Naive thymus-derived CD4-positive, alpha-beta T cell (primary cell): ENCODE measurements at regions not wholly inside any gene's neighbourhood (a gene's known extent, or its start where the extent isn't known, plus 50 kb on each side); places are given as distances from the start of the nearest gene placed in this dataset.

ENCODE experiments used
- ATAC-seq: fragments of 150-1000 bp; cut with Tn5 transposase; 2 replicates; pipeline ENCODE4 v1.10.0; 2021; ENCODE audit warnings: mild to moderate bottlenecking, moderate library complexity
- CTCF ChIA-PET: fragments of 350-600 bp; sonication (Branson Sonifier 250); formaldehyde crosslinking; loops from one replicate; lab custom pipeline; 2021; ENCODE audit warnings: antibody characterized with exemption; lab: Charles Lee
- POLR2A ChIA-PET: fragments of 350-600 bp; sonication (Branson Sonifier 250); formaldehyde crosslinking; loops from one replicate; lab custom pipeline; 2021; ENCODE audit warnings: antibody characterized with exemption, inconsistent platforms; lab: Charles Lee
- DNase-seq, 9 donors: peaks; one replicate each; pipeline versions ENCODE4 v3.0.0 to v3.0.0-alpha.2; 2020 to 2022; ENCODE audit warnings: mixed read lengths in 1 of 9
- H3K27ac ChIP-seq: one replicate; pipeline ENCODE4 v1.7.0; 2013; ENCODE audit warnings: mild to moderate bottlenecking, low read depth, low read length, moderate library complexity
- H3K27me3 ChIP-seq, 2 donors: one replicate each; pipeline ENCODE4 v1.7.0; 2013; ENCODE audit warnings: low read length in 2 of 2, mild to moderate bottlenecking in 2 of 2, moderate library complexity in 2 of 2; ENCODE audit not compliant: control insufficient read depth in 2 of 2, insufficient read depth in 2 of 2
- H3K36me3 ChIP-seq, 3 experiments: 1 replicate in 2 of 3; 2 replicates in 1 of 3; pipeline ENCODE4 v1.7.0; 2013; ENCODE audit warnings: low read length in 3 of 3, mild to moderate bottlenecking in 3 of 3, moderate library complexity in 1 of 3; ENCODE audit not compliant: insufficient read depth in 3 of 3, control insufficient read depth in 2 of 3
- H3K4me1 ChIP-seq, 2 donors: one replicate each; pipeline ENCODE4 v1.7.0; 2013; ENCODE audit warnings: low read length in 2 of 2, mild to moderate bottlenecking in 2 of 2, moderate library complexity in 1 of 2; ENCODE audit not compliant: control insufficient read depth in 2 of 2, insufficient read depth in 2 of 2
- H3K4me3 ChIP-seq: 2 replicates; pipeline ENCODE4 v1.7.0; 2013; ENCODE audit warnings: mild to moderate bottlenecking, low read length
- H3K9me3 ChIP-seq, 3 experiments: 1 replicate in 2 of 3; 2 replicates in 1 of 3; pipeline ENCODE4 v1.7.0; 2013; ENCODE audit warnings: low read length in 3 of 3; ENCODE audit not compliant: control insufficient read depth in 2 of 3
- H3K27ac Mint-ChIP-seq, 9 donors: one replicate each; pipeline ENCODE4 v1.8.0; 2020 to 2022; ENCODE audit warnings: mixed read lengths in 9 of 9, mild to moderate bottlenecking in 8 of 9, moderate library complexity in 5 of 9, inconsistent platforms in 2 of 9
- H3K27me3 Mint-ChIP-seq, 5 donors: one replicate each; pipeline ENCODE4 v1.8.0; 2021 to 2022; ENCODE audit warnings: mixed read lengths in 5 of 5, mild to moderate bottlenecking in 1 of 5
- H3K36me3 Mint-ChIP-seq, 5 donors: one replicate each; pipeline ENCODE4 v1.8.0; 2020 to 2022; ENCODE audit warnings: mixed read lengths in 5 of 5, mild to moderate bottlenecking in 3 of 5, inconsistent platforms in 1 of 5
- H3K4me1 Mint-ChIP-seq, 7 donors: one replicate each; pipeline ENCODE4 v1.8.0; 2020 to 2022; ENCODE audit warnings: mixed read lengths in 7 of 7, mild to moderate bottlenecking in 3 of 7, inconsistent platforms in 1 of 7
- H3K4me3 Mint-ChIP-seq, 10 donors: one replicate each; pipeline ENCODE4 v1.8.0; 2020 to 2022; ENCODE audit warnings: mild to moderate bottlenecking in 10 of 10, mixed read lengths in 10 of 10, moderate library complexity in 6 of 10, inconsistent platforms in 2 of 10
- H3K9me3 Mint-ChIP-seq, 11 donors: one replicate each; pipeline ENCODE4 v1.8.0; 2020 to 2022; ENCODE audit warnings: mixed read lengths in 11 of 11, mild to moderate bottlenecking in 4 of 11, inconsistent platforms in 1 of 11, moderate library complexity in 1 of 11
- intact Hi-C, 2 donors: fragments of 100-400 bp; cut with micrococcal nuclease; formaldehyde crosslinking; loops; one replicate each; pipeline ENCODE4 v1.15.1; 2023

DNA sequence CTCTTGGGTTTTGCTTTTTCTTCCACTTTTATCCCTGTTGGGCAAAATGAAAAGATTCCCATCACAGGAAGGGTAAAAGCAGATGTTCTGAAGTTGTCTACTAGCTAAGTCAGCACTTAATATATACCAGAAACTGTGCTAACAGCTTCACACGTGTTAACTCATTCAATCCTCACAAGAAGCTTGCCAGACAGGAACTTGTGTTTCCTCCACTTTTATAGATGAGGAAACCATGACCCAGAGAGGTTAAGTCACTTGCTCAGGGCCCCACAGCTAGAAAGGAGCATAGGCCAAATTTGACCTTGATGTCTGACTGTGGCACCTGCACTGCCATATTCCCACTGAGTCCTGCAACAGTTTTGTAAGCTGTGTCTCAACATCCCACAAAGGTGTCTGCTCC is 76.8 kb upstream of the EPC2 start:
- Mint-ChIP-seq H3K9me3 (peaks cover 0 to 4% (median 0%) of the 10 kb centered on the region in 11 donors), H3K4me1 (peaks cover 0 to 15% (median 12%) of the 10 kb centered on the region in 7 donors), H3K27me3 (peaks cover 0 to 7% (median 0%) of the 10 kb centered on the region in 5 donors), H3K27ac (no peak overlapping the region), H3K4me3 (no peak overlapping the region), H3K36me3 (no peaks in the 10 kb centered on the region)
- no peaks in the 10 kb centered on the region for H3K36me3 ChIP-seq
- no peaks in the 10 kb centered on the region for H3K27me3 ChIP-seq
- no peak overlapping the region for H3K4me3 ChIP-seq
- H3K9me3 ChIP-seq = no peaks in the 10 kb centered on the region
- intact Hi-C loops = no loop called here
- ATAC-seq = no peak
- ChIA-PET CTCF (no interaction called here), POLR2A (interaction anchor here (0.9 kb wide), 1 partner anchor 15 kb away, joined by 3 read pairs; no protein-coding TSS in a partner anchor)
- H3K27ac ChIP-seq = no peak overlapping the region
- DNase-seq = no peak
- H3K4me1 ChIP-seq = peaks cover 0 to 5% of the 10 kb centered on the region in 2 donors

DNA sequence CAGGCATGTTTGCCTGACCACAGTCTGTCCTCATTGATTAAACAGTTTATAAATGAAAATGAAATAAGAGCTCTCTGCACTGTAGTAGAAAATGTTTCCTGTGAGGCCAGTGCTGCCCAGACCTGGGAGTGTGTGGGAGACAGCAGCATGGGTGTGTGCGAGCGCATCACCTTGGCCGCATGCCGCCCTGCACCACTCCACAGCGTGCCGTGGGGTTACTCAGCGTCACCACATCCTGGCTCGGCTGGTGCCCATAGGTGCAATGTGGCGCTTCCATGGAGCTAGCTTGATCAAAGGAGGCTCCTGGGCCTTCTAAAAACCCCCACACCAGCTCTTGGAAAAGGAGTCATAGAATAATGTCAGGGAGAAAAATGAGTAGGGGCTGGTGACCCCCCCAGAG is 76.0 kb upstream of the EPC2 start:
- Histone ChIP-seq H3K36me3 (no peaks in the 10 kb centered on the region), H3K4me1 (peaks cover 0 to 5% of the 10 kb centered on the region in 2 donors), H3K27me3 (no peaks in the 10 kb centered on the region), H3K9me3 (no peaks in the 10 kb centered on the region), H3K4me3 (no peak overlapping the region), H3K27ac (no peak overlapping the region)
- peaks cover 0 to 15% (median 12%) of the 10 kb centered on the region in 7 donors for H3K4me1 Mint-ChIP-seq
- no peak overlapping the region for H3K4me3 Mint-ChIP-seq
- peak overlapping the region in 1 of 9 donors; percentile 23 for H3K27ac Mint-ChIP-seq
- intact Hi-C loops = no loop called here
- peak in 1 of 9 donors; percentile 13 for DNase-seq
- H3K36me3 Mint-ChIP-seq = no peaks in the 10 kb centered on the region
- peak; percentile 69 for ATAC-seq
- peaks cover 0 to 4% (median 0%) of the 10 kb centered on the region in 11 donors for H3K9me3 Mint-ChIP-seq
- ChIA-PET POLR2A (interaction anchor here (0.9 kb wide), 1 partner anchor 16 kb away, joined by 3 read pairs; no protein-coding TSS in a partner anchor), CTCF (no interaction called here)
- H3K27me3 Mint-ChIP-seq = peaks cover 0 to 2% (median 0%) of the 10 kb centered on the region in 5 donors

DNA sequence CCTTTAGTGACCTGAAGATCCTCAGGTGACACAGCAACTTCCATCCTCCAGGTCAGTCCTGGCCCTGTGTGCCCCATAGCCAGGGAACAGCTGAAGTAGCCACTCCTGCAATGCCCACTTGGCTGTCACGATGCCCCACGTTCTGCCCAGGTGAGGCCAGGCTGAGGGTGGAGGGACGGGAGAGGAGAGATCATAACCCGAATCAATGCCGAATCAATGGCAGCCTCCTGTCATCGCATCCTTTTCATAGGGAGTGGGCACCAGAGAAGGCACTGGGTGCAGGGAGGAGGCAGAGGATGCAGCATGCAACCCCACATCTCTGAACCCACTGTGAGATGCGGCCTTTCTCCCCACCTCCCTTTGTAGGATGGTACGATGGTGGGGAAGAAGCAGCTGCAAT is 75.3 kb upstream of the EPC2 start:
- H3K27ac Mint-ChIP-seq = no peak overlapping the region
- intact Hi-C loops = no loop called here

DNA sequence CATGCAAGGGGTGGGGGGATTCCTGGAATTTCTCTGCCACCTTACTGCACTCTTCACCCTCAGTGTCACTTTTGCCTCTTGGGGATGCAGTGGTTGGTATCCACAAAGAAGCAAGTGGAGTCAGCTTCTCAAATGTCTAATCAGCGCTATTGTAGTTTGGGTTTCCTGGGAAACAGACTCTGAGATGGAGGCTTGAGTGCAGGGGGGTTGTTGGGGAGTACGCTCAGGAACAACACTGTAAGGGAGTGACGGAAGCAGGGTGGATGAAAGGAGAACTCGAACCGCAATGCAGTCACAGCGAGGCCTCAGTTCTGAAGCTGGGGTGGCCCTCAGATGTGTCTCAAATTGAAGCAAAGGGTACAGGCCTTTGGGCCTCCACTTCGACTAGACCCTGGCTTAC is 73.6 kb upstream of the EPC2 start:
- Mint-ChIP-seq H3K4me3 (no peak overlapping the region), H3K4me1 (peaks cover 3 to 21% (median 16%) of the 10 kb centered on the region in 7 donors), H3K9me3 (no peaks in the 10 kb centered on the region), H3K27ac (peak overlapping the region in 1 of 9 donors; percentile 62), H3K27me3 (peaks cover 0 to 2% (median 0%) of the 10 kb centered on the region in 5 donors), H3K36me3 (no peaks in the 10 kb centered on the region)
- intact Hi-C loops = no loop called here
- Histone ChIP-seq H3K27me3 (no peaks in the 10 kb centered on the region), H3K27ac (no peak overlapping the region), H3K4me1 (peaks cover 0 to 5% of the 10 kb centered on the region in 2 donors), H3K36me3 (no peaks in the 10 kb centered on the region), H3K9me3 (no peaks in the 10 kb centered on the region), H3K4me3 (no peak overlapping the region)
- DNase-seq = no peak
- POLR2A ChIA-PET = no interaction called here
- no peak for ATAC-seq
- CTCF ChIA-PET = no interaction called here

More for the DNA sequence above, 75.3 kb upstream of the EPC2 start:
- H3K36me3 Mint-ChIP-seq = no peaks in the 10 kb centered on the region
- no peaks in the 10 kb centered on the region for H3K27me3 Mint-ChIP-seq
- peaks cover 0 to 1% (median 0%) of the 10 kb centered on the region in 11 donors for H3K9me3 Mint-ChIP-seq
- Histone ChIP-seq H3K27me3 (no peaks in the 10 kb centered on the region), H3K4me1 (peaks cover 0 to 5% of the 10 kb centered on the region in 2 donors), H3K36me3 (no peaks in the 10 kb centered on the region), H3K9me3 (no peaks in the 10 kb centered on the region), H3K4me3 (no peak overlapping the region), H3K27ac (no peak overlapping the region)
- peaks cover 0 to 15% (median 12%) of the 10 kb centered on the region in 7 donors for H3K4me1 Mint-ChIP-seq
- ATAC-seq = no peak
- DNase-seq = no peak
- no peak overlapping the region for H3K4me3 Mint-ChIP-seq
- CTCF ChIA-PET = no interaction called here
- POLR2A ChIA-PET = no interaction called here

DNA sequence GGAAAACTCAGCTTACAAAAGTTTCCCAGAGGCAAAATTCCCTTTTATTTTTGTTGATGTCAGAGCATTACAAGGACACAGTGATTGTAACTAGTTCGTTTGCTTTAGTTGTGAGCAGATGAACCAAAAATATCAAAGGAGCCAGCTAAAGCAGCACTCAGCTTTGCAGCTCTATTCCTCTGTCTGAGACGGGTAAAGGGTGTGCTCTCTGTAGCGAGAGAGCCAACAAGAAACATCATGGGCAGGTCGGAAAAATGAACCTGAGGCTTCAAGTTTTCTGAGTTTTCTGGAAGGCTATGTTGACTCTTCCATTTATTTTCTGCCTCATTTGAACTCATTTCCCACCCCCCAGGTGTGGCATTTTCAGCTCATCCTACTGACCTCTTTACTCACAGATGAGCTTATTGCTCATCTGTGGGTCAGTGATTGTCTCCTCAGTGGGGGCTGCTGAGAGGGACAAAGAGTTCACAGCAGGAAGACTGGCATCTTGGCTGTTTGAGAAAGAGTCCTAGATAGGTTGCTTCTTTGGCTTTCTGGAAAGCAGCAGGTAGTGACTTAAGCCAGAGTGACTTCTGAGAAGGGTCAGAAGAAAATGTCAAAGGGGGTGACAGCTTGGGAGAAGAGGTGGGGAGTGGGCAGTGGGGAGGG is 66.6 kb upstream of the EPC2 start:
- peaks cover 0 to 20% (median 6%) of the 10 kb centered on the region in 7 donors for H3K4me1 Mint-ChIP-seq
- H3K27ac Mint-ChIP-seq = no peak overlapping the region
- CTCF ChIA-PET = no interaction called here
- no peak overlapping the region for H3K27ac ChIP-seq
- no peak overlapping the region for H3K4me3 Mint-ChIP-seq
- POLR2A ChIA-PET = no interaction called here
- ATAC-seq (no peak), DNase-seq (no peak)
- no peaks in the 10 kb centered on the region for H3K36me3 ChIP-seq
- H3K27me3 Mint-ChIP-seq = peaks cover 0 to 28% (median 5%) of the 10 kb centered on the region in 5 donors
- H3K4me3 ChIP-seq = no peak overlapping the region
- H3K9me3 Mint-ChIP-seq = no peaks in the 10 kb centered on the region
- no peaks in the 10 kb centered on the region for H3K9me3 ChIP-seq
- H3K36me3 Mint-ChIP-seq = no peaks in the 10 kb centered on the region
- H3K27me3 ChIP-seq = no peaks in the 10 kb centered on the region
- H3K4me1 ChIP-seq = no peaks in the 10 kb centered on the region
- intact Hi-C loops = no loop called here

DNA sequence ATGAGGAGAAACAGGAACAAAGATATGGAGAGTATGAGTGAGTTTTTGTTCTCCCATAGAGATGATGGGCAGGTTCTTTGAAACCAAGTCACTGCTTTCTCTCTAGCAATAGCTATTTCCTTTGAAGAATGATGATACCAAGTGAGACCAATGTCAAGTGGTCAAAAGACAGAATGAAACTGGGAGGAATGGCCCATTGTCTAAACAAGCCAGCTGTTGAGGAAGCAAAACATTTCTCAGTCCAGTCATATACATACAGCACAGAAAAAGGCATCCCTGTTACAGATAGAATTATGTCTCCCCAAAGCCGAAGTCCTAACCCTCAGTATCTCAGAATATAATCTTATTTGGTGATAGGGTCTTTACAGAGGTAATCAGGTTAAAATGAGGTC is 66.1 kb upstream of the EPC2 start:
- ChIA-PET CTCF (no interaction called here), POLR2A (no interaction called here)
- Mint-ChIP-seq H3K27ac (no peak overlapping the region), H3K9me3 (no peaks in the 10 kb centered on the region), H3K4me3 (no peak overlapping the region), H3K4me1 (peaks cover 0 to 23% (median 10%) of the 10 kb centered on the region in 7 donors), H3K27me3 (peaks cover 0 to 28% (median 6%) of the 10 kb centered on the region in 5 donors), H3K36me3 (no peaks in the 10 kb centered on the region)
- ATAC-seq (no peak), DNase-seq (no peak)
- no peak overlapping the region for H3K27ac ChIP-seq
- H3K27me3 ChIP-seq = no peaks in the 10 kb centered on the region
- H3K4me3 ChIP-seq = no peak overlapping the region
- no peaks in the 10 kb centered on the region for H3K9me3 ChIP-seq
- no peaks in the 10 kb centered on the region for H3K36me3 ChIP-seq
- intact Hi-C loops = no loop called here
- H3K4me1 ChIP-seq = no peaks in the 10 kb centered on the region
